HG03159 (cell line): ENCODE measurements at regions not wholly inside any gene's neighbourhood (a gene's known extent, or its start where the extent isn't known, plus 50 kb on each side); places are given as distances from the start of the nearest gene placed in this dataset.

Experiments
- ATAC-seq: cut with Tn5 transposase; IDR thresholded peaks from one replicate; pipeline ENCODE4 v1.9.1; 2021; ENCODE audit warnings: mild to moderate bottlenecking, moderate library complexity; ENCODE audit not compliant: unreplicated experiment

DNA sequence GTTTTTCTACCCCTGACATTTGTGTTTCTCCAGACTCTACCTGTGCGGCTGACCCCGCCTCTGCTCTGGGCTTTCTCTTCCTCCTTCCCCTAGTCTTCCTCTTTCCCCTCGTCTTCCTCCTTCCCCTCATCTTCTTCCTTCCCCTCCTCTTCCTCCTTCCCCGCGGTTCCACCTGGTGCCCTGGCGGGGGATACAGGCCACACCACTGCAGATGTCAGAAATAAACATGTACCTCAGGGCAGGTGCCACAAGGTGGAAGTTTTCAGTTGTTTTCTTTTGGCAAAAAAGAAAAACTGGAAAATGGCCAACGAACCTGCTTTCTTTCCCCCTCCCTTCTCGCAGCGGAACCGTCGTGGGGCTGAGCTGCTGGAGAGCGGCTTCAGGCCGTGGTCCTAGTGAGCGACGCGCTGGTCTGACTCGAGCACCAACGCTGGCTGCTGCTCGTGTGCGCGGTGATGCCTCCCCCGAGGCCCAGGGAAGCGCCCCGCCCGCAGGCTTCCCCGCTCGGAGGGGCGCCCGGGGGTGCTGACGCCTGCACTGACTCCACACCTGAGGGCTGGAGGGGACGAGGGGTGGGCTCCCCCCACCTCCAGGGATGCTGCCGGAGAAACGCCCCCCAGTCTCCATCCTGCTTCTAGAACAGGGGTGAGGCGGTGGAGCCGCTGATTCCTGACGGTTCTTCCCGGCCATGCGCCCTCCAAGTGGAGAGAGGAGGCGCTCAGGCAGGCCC is 83.7 kb upstream of the ZNF516 start:
- no peak for ATAC-seq

- ATAC-seq = no peak
These were observed 78.4 kb upstream of the ZNF516 start for GRCh38 chr18:76573325-76574025.

DNA sequence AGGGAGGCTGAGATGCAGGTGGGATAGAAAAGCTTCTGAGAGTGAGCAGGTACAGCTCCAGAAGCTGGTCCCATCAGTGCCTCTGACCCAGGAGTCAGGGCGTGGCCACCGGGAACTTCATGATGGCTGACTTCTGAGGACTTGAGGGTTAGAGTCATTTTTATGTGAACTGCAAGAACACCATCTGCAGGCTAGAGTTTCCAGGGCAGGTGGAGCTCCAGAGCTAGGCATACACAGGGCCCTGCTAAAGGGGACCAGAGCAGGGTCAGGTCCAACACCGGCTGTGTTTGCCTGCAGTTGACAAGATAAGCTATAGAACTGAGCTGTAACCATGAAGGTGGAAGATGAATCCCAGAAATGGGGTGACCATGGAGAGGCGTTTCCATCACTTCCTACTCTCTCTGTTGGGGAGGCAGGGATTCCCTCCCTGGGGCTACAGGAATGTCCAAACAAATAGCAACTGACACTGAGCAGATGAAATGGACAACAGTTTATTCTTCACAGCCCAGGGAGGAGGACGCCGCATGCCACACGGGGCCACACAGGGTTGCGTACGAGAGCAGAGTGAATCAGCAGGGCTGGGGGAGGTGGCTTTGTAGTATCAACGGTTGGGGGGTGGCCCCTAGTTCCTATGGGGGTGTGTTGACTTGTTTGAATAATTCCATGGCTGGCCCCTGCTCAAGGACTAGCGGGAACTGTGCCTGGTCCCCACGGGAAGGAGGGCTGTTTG is 77.6 kb upstream of the ZNF516 start:
- ATAC-seq = no peak

DNA sequence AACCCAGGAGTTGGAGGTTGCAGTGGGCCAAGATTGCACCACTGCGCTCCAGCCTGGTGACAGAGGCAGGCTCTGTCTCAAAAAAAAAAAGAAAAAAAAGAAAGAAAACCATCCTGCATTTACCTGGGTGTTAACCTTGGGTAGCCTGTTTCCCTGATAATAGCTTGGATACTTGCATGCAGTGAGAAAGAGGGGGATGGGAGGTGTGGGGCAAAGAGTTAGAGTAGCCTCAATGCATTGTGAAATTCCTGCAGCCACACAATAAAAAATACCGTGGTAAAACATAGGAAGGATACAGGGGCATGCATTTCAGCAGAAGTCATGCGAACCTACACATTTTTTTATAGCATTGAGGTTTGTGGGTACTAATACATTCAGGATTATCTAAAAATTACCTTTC is 76.6 kb upstream of the ZNF516 start:
- ATAC-seq = no peak

DNA sequence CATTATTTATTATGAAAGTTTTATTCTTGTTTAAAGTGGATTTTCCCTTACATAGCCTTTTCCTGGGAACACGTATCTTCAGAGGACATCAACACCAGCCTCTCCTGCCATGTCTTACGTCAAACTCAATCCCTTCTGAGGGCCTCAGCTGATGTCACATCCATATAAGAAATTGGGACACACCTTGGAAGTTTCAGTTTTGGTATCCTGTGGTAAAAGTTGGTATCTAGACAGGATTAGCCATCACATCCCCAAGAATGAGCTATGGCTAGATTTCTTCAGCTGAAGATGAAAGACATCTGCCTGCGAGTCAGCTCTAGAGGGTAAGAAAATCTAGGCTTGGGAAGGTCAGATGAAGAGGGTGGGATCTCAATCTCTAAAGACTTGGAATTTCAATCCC is 75.8 kb upstream of the ZNF516 start:
- ATAC-seq = no peak

DNA sequence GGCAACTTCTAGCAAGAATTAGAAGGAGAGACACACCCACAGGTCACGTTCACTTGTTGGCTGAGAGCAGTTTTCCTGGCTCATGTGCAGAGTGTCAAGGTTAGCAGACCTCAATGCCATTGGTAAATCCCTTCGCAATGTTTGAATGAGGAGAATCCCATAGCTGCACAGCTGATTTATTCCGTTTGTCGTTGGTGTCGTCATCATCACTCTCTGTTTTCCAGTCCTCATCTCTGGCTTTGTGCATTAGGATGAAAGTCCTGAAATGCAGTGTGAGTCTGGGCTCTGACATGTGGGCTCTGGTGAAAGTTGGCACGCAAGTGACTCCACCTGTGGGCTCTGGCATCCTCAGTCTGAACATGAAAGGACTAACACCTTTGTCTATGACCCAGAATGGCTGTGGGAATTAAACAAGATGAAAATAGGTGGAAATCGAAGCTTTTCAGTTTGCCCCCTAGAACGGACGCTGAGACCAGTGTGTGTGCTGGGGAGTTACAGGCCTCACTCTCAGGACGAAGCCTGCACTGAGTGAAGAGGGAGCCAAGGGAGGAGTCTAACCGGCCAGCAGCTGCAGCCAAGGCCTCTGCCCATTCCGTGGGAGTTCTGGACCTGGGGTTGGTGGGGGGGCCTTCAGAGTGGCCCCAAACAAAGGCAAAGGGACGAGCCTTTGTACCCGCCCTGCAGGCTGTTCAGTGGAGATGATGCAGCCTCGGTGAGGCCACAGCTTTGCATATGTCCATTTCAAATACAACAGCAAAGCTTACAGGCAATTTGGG is 74.8 kb upstream of the ZNF516 start:
- no peak for ATAC-seq

- ATAC-seq = no peak
These were observed 73.7 kb upstream of the ZNF516 start for GRCh38 chr18:76568731-76569130.

DNA sequence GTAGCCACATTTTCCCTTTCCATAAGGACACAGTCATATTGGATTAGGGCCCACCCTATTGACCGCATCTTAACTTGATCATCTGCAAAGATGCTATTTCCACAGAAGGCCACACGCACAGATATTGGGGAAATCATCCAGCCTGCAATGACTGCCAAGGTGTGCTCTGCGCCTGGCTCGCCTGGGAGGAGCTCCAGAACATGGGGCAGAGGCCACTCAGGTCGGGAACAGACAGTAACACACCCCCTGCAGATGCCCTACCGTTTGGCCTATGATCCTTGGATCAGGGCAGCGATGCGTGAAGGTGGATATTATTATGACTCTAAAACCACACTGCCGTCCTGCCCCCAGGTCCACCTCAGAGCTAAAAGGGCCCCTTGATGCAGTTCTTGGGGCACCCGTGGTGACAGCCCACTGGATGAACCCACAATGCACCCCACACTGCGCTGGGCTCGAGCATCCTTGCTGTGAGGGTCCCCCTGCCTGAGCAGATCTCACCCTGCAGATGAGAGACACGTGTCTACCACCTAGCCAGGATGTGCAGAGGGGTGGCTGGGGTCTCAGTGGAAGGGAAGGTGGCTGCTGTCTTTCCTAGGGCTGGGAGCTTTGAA is 72.9 kb upstream of the ZNF516 start:
- ATAC-seq = no peak

- no peak for ATAC-seq
These were observed 71.9 kb upstream of the ZNF516 start for GRCh38 chr18:76566987-76567386.

GRCh38 chr18:76565238-76566173 is 70.5 kb upstream of the ZNF516 start:
- no peak for ATAC-seq

- ATAC-seq = no peak
These were observed 69.7 kb upstream of the ZNF516 start for GRCh38 chr18:76564655-76565237.

- ATAC-seq = no peak
These were observed 69.1 kb upstream of the ZNF516 start for GRCh38 chr18:76564117-76564516.

DNA sequence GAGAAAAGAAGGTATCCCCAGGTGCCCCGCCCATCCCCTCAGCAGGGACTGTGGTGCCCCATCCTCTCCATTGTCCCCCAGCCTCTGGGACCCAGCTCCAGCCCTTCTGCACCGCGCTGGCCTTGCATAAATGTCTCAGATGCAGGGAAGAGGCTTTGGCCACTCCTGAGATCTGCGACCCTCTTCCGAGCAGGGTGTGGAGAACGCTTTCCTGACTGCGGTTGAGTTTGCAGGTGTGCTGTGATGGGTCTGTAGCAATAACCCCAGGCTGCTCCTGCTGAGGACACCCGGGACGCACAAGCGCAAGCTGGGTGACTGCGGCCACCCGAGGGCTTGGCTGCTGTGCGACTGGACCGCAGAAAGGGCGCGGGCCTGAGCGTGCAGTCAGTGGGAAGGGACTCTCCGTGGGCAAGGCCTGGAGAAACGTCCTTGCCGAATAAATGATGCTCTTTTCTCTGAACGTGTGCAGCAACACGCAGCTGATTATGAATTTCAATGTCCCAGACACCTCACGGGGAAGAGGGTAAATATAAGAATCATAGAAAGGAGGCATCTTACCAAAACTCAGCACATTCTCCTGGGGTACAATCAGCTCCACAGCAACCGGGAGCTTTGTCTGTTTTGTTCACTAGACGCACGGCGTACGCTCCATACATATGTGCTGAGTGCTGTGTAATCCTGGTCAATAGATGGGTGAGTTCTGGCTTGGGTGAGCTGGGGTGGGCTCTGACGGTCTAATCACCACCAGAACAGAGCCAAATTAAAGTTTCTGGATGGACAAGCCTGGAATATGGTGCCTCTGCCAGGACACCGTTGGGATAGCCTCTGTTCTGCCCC is 67.5 kb upstream of the ZNF516 start:
- no peak for ATAC-seq

GRCh38 chr18:76558881-76559667 is 64.0 kb upstream of the ZNF516 start:
- no peak for ATAC-seq

DNA sequence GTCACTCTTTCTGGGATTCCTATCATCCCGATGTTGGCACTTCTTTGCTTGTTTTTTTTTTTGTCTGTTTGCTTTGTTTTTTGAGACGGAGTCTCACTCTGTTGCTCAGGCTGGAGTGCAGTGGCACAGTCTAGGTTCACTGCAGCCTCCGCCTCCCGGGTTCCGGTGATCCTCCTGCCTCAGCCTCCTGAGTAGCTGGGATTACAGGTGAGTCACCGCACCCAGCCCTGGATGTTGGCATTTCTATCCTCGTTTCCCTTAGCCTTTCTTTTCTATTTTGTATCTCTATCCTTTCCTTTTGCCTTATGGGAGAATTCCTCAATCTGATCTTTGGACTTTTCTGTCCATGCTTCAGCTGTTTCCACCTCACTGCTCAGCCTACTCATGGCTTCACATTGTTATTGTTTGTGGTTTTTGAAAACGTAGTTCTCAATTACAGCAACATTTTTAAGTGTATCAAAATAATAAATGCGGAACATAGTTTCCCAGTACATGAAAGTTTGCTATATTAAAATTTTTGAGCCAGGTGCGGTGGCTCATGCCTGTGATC is 62.1 kb upstream of the ZNF516 start:
- no peak for ATAC-seq

- no peak for ATAC-seq
These were observed 59.6 kb upstream of the ZNF516 start for GRCh38 chr18:76554547-76555222.
